B cell (primary cell): ENCODE measurements at regions not wholly inside any gene's neighbourhood (a gene's known extent, or its start where the extent isn't known, plus 50 kb on each side); places are given as distances from the start of the nearest gene placed in this dataset.
A peak's percentile ranks its signal among the peaks of the same experiment; 100 is the strongest.

Experiments
- ATAC-seq: fragments of 200-7000 bp; cut with Tn5 transposase; one replicate; pipeline ENCODE4 v1.10.0; 2021; ENCODE audit warnings: low read depth, mild to moderate bottlenecking, moderate number of reproducible peaks, moderate library complexity
- CTCF ChIA-PET: fragments of 350-600 bp; sonication (Branson Sonifier 250); formaldehyde crosslinking; loops from one replicate; lab custom pipeline; 2021; ENCODE audit warnings: antibody characterized with exemption, inconsistent platforms; lab: Charles Lee
- POLR2A ChIA-PET: fragments of 350-600 bp; sonication (Branson Sonifier 250); formaldehyde crosslinking; loops from one replicate; lab custom pipeline; 2021; ENCODE audit warnings: antibody characterized with exemption; lab: Charles Lee
- DNase-seq: peaks from one replicate; pipeline ENCODE4 v3.0.0; 2013
- H2AFZ ChIP-seq: 2 replicates; pipeline ENCODE4 v1.6.1; 2012; ENCODE audit warnings: mild to moderate bottlenecking, low read depth, low read length; ENCODE audit not compliant: insufficient read depth, poor library complexity, severe bottlenecking
- H3K27ac ChIP-seq, 2 donors: 1 replicate in 1 of 2; 2 replicates in 1 of 2; pipeline ENCODE4 v1.5.1; 2012 to 2013; ENCODE audit warnings: low read length in 2 of 2, mild to moderate bottlenecking in 2 of 2, moderate library complexity in 1 of 2
- H3K27me3 ChIP-seq, 4 experiments: fragments of 200-600 bp in 1 of 4; sonication (generic) in 1 of 4; replicated peaks in 1 of 4; 1 replicate in 2 of 4; 2 replicates in 2 of 4; pipeline versions ENCODE4 v1.6.1 to v1.7.0; 2013 to 2016; ENCODE audit warnings: low read length in 3 of 4, mild to moderate bottlenecking in 2 of 4, mixed read lengths in 1 of 4, moderate library complexity in 1 of 4; ENCODE audit not compliant: insufficient read depth in 4 of 4, control insufficient read depth in 3 of 4; ENCODE audit errors: control extremely low read depth in 1 of 4
- H3K36me3 ChIP-seq, 2 experiments: replicated peaks in 1 of 2; 1 replicate in 1 of 2; 2 replicates in 1 of 2; pipeline versions ENCODE4 v1.6.1 to v1.7.1; 2013; ENCODE audit warnings: low read length in 1 of 2; ENCODE audit not compliant: insufficient read depth in 2 of 2, control insufficient read depth in 1 of 2; ENCODE audit errors: control extremely low read depth in 1 of 2, extremely low read depth in 1 of 2
- H3K4me1 ChIP-seq, 2 donors: fragments of 200-600 bp in 1 of 2; sonication (generic) in 1 of 2; 1 replicate in 1 of 2; 2 replicates in 1 of 2; pipeline versions ENCODE4 v1.5.1 to v1.6.1; 2013 to 2017; ENCODE audit warnings: low read length in 2 of 2; ENCODE audit not compliant: control insufficient read depth in 2 of 2, insufficient read depth in 2 of 2
- H3K4me2 ChIP-seq: replicated peaks from 2 replicates; pipeline ENCODE3; 2012; ENCODE audit warnings: mild to moderate bottlenecking, low read depth, low read length; ENCODE audit not compliant: poor library complexity, severe bottlenecking
- H3K4me3 ChIP-seq, 5 experiments: fragments of 200-600 bp in 1 of 5; sonication (generic) in 1 of 5; 1 replicate in 3 of 5; 2 replicates in 2 of 5; pipeline versions ENCODE4 v1.5.1 to v1.7.0; 2011 to 2016; ENCODE audit warnings: low read length in 4 of 5, mild to moderate bottlenecking in 4 of 5, low read depth in 2 of 5, control low read depth in 1 of 5, moderate library complexity in 1 of 5; ENCODE audit not compliant: insufficient read depth in 1 of 5; ENCODE audit errors: control extremely low read depth in 1 of 5, extremely low read depth in 1 of 5
- H3K79me2 ChIP-seq: fragments of 200-600 bp; sonication (generic); one replicate; pipeline ENCODE4 v1.6.0; 2016; ENCODE audit warnings: low read length; ENCODE audit not compliant: control insufficient read depth, insufficient read depth
- H3K9ac ChIP-seq: fragments of 200-600 bp; sonication (generic); 2 replicates; pipeline ENCODE4 v1.6.1; 2017; ENCODE audit warnings: mild to moderate bottlenecking, low read length, moderate library complexity
- H3K9me3 ChIP-seq, 3 donors: one replicate each; pipeline versions ENCODE4 v1.6.1 to v1.7.1; 2013; ENCODE audit warnings: low read length in 2 of 3; ENCODE audit not compliant: control insufficient read depth in 2 of 3, insufficient read depth in 1 of 3; ENCODE audit errors: control extremely low read depth in 1 of 3
- H4K20me1 ChIP-seq: 2 replicates; pipeline ENCODE4 v1.6.0; 2012; ENCODE audit warnings: mild to moderate bottlenecking, low read length; ENCODE audit not compliant: insufficient read depth, control insufficient read depth, poor library complexity, severe bottlenecking
- H3K27ac Mint-ChIP-seq: one replicate; pipeline ENCODE4 v1.8.0; 2021; ENCODE audit warnings: mixed read lengths
- H3K27me3 Mint-ChIP-seq: one replicate; pipeline ENCODE4 v1.8.0; 2021; ENCODE audit warnings: mixed read lengths
- H3K4me1 Mint-ChIP-seq: one replicate; pipeline ENCODE4 v1.8.0; 2021; ENCODE audit warnings: mixed read lengths
- H3K4me3 Mint-ChIP-seq: one replicate; pipeline ENCODE4 v1.8.0; 2021; ENCODE audit warnings: mixed read lengths
- H3K9me3 Mint-ChIP-seq: one replicate; pipeline ENCODE4 v1.8.0; 2022; ENCODE audit warnings: mixed read lengths; ENCODE audit not compliant: insufficient read depth
- EZH2 ChIP-seq: IDR thresholded peaks from 2 replicates; pipeline ENCODE4 v1.6.1; 2012; ENCODE audit warnings: borderline replicate concordance, low read depth, mild to moderate bottlenecking, moderate library complexity, low read length; ENCODE audit not compliant: insufficient read depth, poor library complexity, severe bottlenecking
- WGBS: methylation state at CpG from one replicate; pipeline ENCODE4 v1.1.5; 2013; ENCODE audit warnings: missing lambda C conversion rate; ENCODE audit not compliant: insufficient coverage; 5-methylcytosine and 5-hydroxymethylcytosine counted together
- intact Hi-C: fragments of 100-400 bp; cut with micrococcal nuclease; formaldehyde crosslinking; loops from one replicate; pipeline ENCODE4 v1.10.0; 2022
- TF ChIP-seq, protein P1 (sequence below): fragments of 200-600 bp; IDR thresholded peaks from one replicate; pipeline ENCODE4 v1.8.0; 2022; ENCODE audit warnings: antibody characterized with exemption, mild to moderate bottlenecking

DNA sequence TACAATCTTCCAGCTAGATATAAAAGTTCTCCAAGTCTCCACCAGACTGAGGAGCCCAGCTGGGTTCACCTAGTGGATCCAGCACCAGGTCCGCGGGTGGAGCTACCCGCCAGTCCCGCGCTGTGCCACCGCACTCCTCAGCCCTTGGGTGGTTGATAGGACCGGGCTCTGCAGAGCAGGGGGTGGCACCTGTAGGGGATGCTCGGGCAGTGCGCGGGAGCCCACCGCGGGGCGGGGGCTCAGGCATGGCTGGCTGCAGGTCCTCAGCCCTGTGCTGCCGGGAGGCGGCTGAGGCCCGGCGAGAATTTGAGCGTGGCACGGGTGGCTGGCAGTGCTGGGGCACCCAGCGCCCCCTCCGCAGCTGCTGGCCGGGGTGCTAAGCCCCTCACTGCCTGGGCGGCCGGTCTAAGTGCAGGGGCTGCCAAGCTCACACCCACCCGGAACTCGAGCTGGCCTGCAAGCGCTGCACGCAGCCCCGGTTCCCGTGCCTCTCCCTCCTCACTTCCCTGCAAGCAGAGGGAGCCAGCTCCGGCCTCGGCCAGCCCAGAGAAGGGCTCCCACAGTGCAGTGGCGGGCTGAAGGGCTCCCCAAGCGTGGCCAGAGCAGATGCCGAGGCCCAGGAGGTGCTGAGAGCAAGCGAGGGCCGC is 542.8 kb upstream of the PCDH9 start:
- ATAC-seq, result no peak

DNA sequence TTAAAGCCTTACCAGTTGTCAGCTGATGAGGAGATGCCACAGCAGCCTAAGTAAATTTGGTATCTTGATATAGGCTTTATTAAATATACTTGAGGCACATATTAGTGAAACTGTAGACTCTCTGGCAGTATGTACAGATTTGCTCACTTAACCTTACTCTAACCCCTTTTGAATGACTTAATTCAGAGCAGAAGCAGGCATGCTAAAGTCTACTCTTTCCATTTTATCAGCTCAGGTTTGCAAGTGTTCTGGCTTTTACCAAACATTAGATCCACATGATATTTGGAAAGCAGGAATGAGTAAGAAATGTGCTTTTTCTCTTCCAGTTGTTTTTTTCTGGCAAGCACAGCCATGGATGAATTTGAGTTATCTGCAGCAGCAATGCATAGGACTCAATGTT is 541.0 kb upstream of the PCDH9 start:
- peaks cover 0 to 16% (median 1%) of the 10 kb centered on the region in 3 donors for H3K9me3 ChIP-seq
- POLR2A ChIA-PET, result no interaction called here
- H3K4me3 Mint-ChIP-seq, result no peak overlapping the region

More for the DNA sequence above, 542.8 kb upstream of the PCDH9 start:
- Mint-ChIP-seq H3K9me3 (peaks cover 3% of the 10 kb centered on the region), H3K27me3 (no peaks in the 10 kb centered on the region), H3K4me3 (no peak overlapping the region), H3K4me1 (no peaks in the 10 kb centered on the region), H3K27ac (no peak overlapping the region)
- no peaks in the 10 kb centered on the region for H3K36me3 ChIP-seq
- DNase-seq, result peak; percentile 1
- CTCF ChIA-PET, result no interaction called here
- WGBS, result 89% methylated on average over 37 of the region's 37 CpGs
- no peak overlapping the region for H3K4me2 ChIP-seq
- peaks cover 0 to 16% (median 1%) of the 10 kb centered on the region in 3 donors for H3K9me3 ChIP-seq
- no peak overlapping the region for H3K4me3 ChIP-seq
- no peaks in the 10 kb centered on the region for H3K79me2 ChIP-seq
- TF ChIP-seq EZH2, result no peak
- TF ChIP-seq, protein P1, sequence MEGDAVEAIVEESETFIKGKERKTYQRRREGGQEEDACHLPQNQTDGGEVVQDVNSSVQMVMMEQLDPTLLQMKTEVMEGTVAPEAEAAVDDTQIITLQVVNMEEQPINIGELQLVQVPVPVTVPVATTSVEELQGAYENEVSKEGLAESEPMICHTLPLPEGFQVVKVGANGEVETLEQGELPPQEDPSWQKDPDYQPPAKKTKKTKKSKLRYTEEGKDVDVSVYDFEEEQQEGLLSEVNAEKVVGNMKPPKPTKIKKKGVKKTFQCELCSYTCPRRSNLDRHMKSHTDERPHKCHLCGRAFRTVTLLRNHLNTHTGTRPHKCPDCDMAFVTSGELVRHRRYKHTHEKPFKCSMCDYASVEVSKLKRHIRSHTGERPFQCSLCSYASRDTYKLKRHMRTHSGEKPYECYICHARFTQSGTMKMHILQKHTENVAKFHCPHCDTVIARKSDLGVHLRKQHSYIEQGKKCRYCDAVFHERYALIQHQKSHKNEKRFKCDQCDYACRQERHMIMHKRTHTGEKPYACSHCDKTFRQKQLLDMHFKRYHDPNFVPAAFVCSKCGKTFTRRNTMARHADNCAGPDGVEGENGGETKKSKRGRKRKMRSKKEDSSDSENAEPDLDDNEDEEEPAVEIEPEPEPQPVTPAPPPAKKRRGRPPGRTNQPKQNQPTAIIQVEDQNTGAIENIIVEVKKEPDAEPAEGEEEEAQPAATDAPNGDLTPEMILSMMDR, result no peak
- H3K27ac ChIP-seq, result no peak overlapping the region
- no peak overlapping the region for H3K9ac ChIP-seq
- no peaks in the 10 kb centered on the region for H4K20me1 ChIP-seq
- intact Hi-C loops, result no loop called here
- H3K27me3 ChIP-seq, result no peaks in the 10 kb centered on the region
- no peaks in the 10 kb centered on the region for H3K4me1 ChIP-seq
- no peak overlapping the region for H2AFZ ChIP-seq
- POLR2A ChIA-PET, result no interaction called here

More for the DNA sequence above, 541.0 kb upstream of the PCDH9 start:
- no peak overlapping the region for H3K9ac ChIP-seq
- ATAC-seq (no peak), DNase-seq (no peak)
- H3K79me2 ChIP-seq, result no peaks in the 10 kb centered on the region
- CTCF ChIA-PET, result no interaction called here
- Mint-ChIP-seq H3K4me1 (no peaks in the 10 kb centered on the region), H3K9me3 (peaks cover 3% of the 10 kb centered on the region), H3K27ac (no peak overlapping the region), H3K27me3 (no peaks in the 10 kb centered on the region)
- no peaks in the 10 kb centered on the region for H3K27me3 ChIP-seq
- H3K4me1 ChIP-seq, result no peaks in the 10 kb centered on the region
- intact Hi-C loops, result no loop called here
- no peak overlapping the region for H3K4me3 ChIP-seq
- TF ChIP-seq EZH2, result no peak
- TF ChIP-seq, protein P1, result no peak
- H3K36me3 ChIP-seq, result no peaks in the 10 kb centered on the region
- no peak overlapping the region for H3K4me2 ChIP-seq
- no peak overlapping the region for H3K27ac ChIP-seq
- H2AFZ ChIP-seq, result no peak overlapping the region
- H4K20me1 ChIP-seq, result no peaks in the 10 kb centered on the region
